ENCODE measurements at regions not wholly inside any gene's neighbourhood (a gene's known extent, or its start where the extent isn't known, plus 50 kb on each side); places are given as distances from the start of the nearest gene placed in this dataset.

- intact Hi-C loops (cut with DNase I) = no loop called here
- 65 to 80% (median 74%) methylated on average over 2 of the region's 2 CpGs for WGBS, 4 donors
- no peaks in the 10 kb centered on the region for H3K9me3 ChIP-seq
- peaks cover 0 to 7% (median 0%) of the 10 kb centered on the region in 12 donors for H3K4me1 ChIP-seq
- H3K27me3 ChIP-seq = no peaks in the 10 kb centered on the region
- H3K36me3 ChIP-seq = no peaks in the 10 kb centered on the region
- no peak for TF ChIP-seq POLR2A (IDR thresholded peaks at IDR 0.05)
- no peak for TF ChIP-seq CTCF (IDR thresholded peaks at IDR 0.05)
- no peak overlapping the region for H3K4me3 ChIP-seq
- no peak overlapping the region for H3K27ac ChIP-seq
- DNase-seq (no peak), ATAC-seq (no peak)
Observed at GRCh38 chr6:121688974-121689373, 253.5 kb downstream of the GJA1 start.

- DNase-seq (no peak), ATAC-seq (no peak)
- H3K36me3 ChIP-seq = no peaks in the 10 kb centered on the region
- TF ChIP-seq POLR2A (IDR thresholded peaks at IDR 0.05) (no peak), CTCF (IDR thresholded peaks at IDR 0.05) (no peak)
- H3K4me3 ChIP-seq = no peak overlapping the region
- 26 to 33% (median 31%) methylated on average over 1 of the region's 1 CpG for WGBS, 4 donors
- no peaks in the 10 kb centered on the region for H3K9me3 ChIP-seq
- H3K27ac ChIP-seq = no peak overlapping the region
- intact Hi-C loops (cut with DNase I) = no loop called here
- H3K4me1 ChIP-seq = peaks cover 0 to 9% (median 0%) of the 10 kb centered on the region in 12 donors
- H3K27me3 ChIP-seq = no peaks in the 10 kb centered on the region
Observed at GRCh38 chr6:121691126-121691551, 255.7 kb downstream of the GJA1 start.

DNA sequence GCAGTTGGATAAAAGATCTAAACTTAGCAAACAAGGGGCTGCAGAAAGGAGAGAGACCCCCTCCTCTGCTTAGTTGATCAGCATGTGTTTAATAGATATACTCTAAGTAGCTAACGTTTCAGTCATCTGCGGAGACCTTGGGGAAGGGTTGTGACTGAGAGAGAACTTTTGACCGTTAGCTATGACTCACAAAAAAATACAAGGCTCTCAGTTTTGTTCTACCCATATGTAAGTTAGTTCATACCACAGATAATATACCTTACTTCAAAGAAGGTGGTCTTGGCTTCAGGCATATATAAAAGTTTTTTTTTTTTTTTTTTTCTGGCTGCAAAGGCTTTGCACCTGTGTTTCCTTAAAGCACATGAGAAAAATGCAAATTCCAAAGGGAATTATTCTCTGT is 258.9 kb downstream of the GJA1 start:
- Histone ChIP-seq H3K27ac (no peak overlapping the region), H3K27me3 (no peaks in the 10 kb centered on the region), H3K4me1 (peaks cover 0 to 9% (median 0%) of the 10 kb centered on the region in 12 donors), H3K9me3 (no peaks in the 10 kb centered on the region), H3K4me3 (no peak overlapping the region), H3K36me3 (no peaks in the 10 kb centered on the region)
- no peak for DNase-seq
- intact Hi-C loops (cut with DNase I) = no loop called here
- no peak for ATAC-seq
- WGBS, 4 donors = 79 to 84% (median 82%) methylated on average over 3 of the region's 3 CpGs
- TF ChIP-seq POLR2A (IDR thresholded peaks at IDR 0.05) = no peak
- no peak for TF ChIP-seq CTCF (IDR thresholded peaks at IDR 0.05)

DNA sequence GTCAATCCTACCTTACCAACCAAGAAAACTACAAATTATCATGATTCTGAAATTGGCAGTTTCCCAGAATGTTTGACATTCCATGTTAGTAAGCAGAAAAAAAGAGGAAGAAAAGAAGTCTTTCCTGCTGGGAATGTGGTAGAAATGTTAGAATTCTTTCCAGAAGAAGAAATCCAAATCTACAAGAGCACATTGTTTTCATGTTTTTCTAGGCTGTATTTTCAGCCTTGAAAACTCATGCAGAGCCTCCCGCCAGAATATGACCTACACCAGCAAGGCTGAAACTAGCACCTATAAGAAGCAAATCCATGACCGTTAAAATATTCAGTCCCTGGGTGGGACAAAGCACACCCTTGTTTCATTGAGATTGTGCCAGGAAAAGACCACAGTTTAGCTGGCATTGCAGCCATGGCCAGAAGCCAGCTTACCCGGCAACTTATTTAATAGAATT is 259.4 kb downstream of the GJA1 start:
- intact Hi-C loops (cut with DNase I) = no loop called here
- ATAC-seq (no peak), DNase-seq (no peak)
- Histone ChIP-seq H3K27ac (no peak overlapping the region), H3K9me3 (no peaks in the 10 kb centered on the region), H3K4me1 (peaks cover 0 to 9% (median 0%) of the 10 kb centered on the region in 12 donors), H3K36me3 (no peaks in the 10 kb centered on the region), H3K27me3 (no peaks in the 10 kb centered on the region), H3K4me3 (no peak overlapping the region)
- TF ChIP-seq CTCF (IDR thresholded peaks at IDR 0.05) (no peak), POLR2A (IDR thresholded peaks at IDR 0.05) (no peak)
- WGBS, 4 donors = 49 to 62% (median 55%) methylated on average over 3 of the region's 3 CpGs

Data from heart left ventricle (tissue), 16 donors.